DMS53 treated with DMSO at 0.1 percent for 48 hours (cell line): ENCODE measurements at regions not wholly inside any gene's neighbourhood (a gene's known extent, or its start where the extent isn't known, plus 50 kb on each side); places are given as distances from the start of the nearest gene placed in this dataset.
"Not testable (repeated sequence)": the region's sequence is repeated elsewhere in the genome, so short reads cannot be mapped to it uniquely, and the experiment has no call there.

ENCODE experiments used
- DNase-seq: peaks from one replicate; lab custom pipeline; 2025; ENCODE audit not compliant: unreplicated experiment; lab: John Stamatoyannopoulos, UW

GRCh38 chr11:79670882-79671281 is 230.1 kb upstream of the TENM4 start:
- no peak for DNase-seq

- DNase-seq = no peak
These were observed 227.7 kb upstream of the TENM4 start for GRCh38 chr11:79668575-79668974.

GRCh38 chr11:79667380-79667779 is 226.6 kb upstream of the TENM4 start:
- no peak for DNase-seq

- no peak for DNase-seq
These were observed 222.2 kb upstream of the TENM4 start for GRCh38 chr11:79663017-79663416.

GRCh38 chr11:79661373-79661772 is 220.5 kb upstream of the TENM4 start:
- no peak for DNase-seq

- DNase-seq = no peak
These were observed 208.1 kb upstream of the TENM4 start for GRCh38 chr11:79648766-79649520.

GRCh38 chr11:79637219-79637618 is 196.4 kb upstream of the TENM4 start:
- no peak for DNase-seq

GRCh38 chr11:79634905-79635304 is 194.1 kb upstream of the TENM4 start:
- DNase-seq = no peak

GRCh38 chr11:79627281-79627680 is 186.5 kb upstream of the TENM4 start:
- no peak for DNase-seq

GRCh38 chr11:79626135-79627075 is 185.6 kb upstream of the TENM4 start:
- no peak for DNase-seq

- no peak for DNase-seq
These were observed 182.5 kb upstream of the TENM4 start for GRCh38 chr11:79623375-79623774.

- no peak for DNase-seq
These were observed 176.7 kb upstream of the TENM4 start for GRCh38 chr11:79617561-79617960.

- no peak for DNase-seq
These were observed 175.6 kb upstream of the TENM4 start for GRCh38 chr11:79616392-79616851.

GRCh38 chr11:79615425-79615824 is 174.6 kb upstream of the TENM4 start:
- DNase-seq = no peak

- DNase-seq = no peak
These were observed 169.8 kb upstream of the TENM4 start for GRCh38 chr11:79610678-79611077.

GRCh38 chr11:79610139-79610538 is 169.3 kb upstream of the TENM4 start:
- DNase-seq = no peak

- DNase-seq = no peak
These were observed 168.7 kb upstream of the TENM4 start for GRCh38 chr11:79609511-79609910.

- not testable (repeated sequence) for DNase-seq
These were observed 165.6 kb upstream of the TENM4 start for GRCh38 chr11:79606461-79606860.

- DNase-seq = no peak
These were observed 159.9 kb upstream of the TENM4 start for GRCh38 chr11:79600711-79601110.

GRCh38 chr11:79594834-79595233 is 154.0 kb upstream of the TENM4 start:
- no peak for DNase-seq

- no peak for DNase-seq
These were observed 152.0 kb upstream of the TENM4 start for GRCh38 chr11:79592824-79593223.

- DNase-seq = no peak
These were observed 151.6 kb upstream of the TENM4 start for GRCh38 chr11:79592406-79592805.
